Thyroid gland (tissue), 4 donors: ENCODE measurements at regions not wholly inside any gene's neighbourhood (a gene's known extent, or its start where the extent isn't known, plus 50 kb on each side); places are given as distances from the start of the nearest gene placed in this dataset.

ENCODE experiments used
- CTCF ChIP-seq, 6 experiments: fragments of 200-600 bp in 3 of 6; fragments of 450-650 bp in 3 of 6; sonication (generic) in 3 of 6; IDR thresholded peaks; one replicate each; pipeline ENCODE4 v1.5.1; 2016 to 2019; ENCODE audit warnings: antibody characterized with exemption in 6 of 6, mild to moderate bottlenecking in 2 of 6, inconsistent platforms in 1 of 6, moderate library complexity in 1 of 6
- POLR2A ChIP-seq, 2 donors: fragments of 450-650 bp; IDR thresholded peaks; one replicate each; pipeline ENCODE4 v1.6.1; 2017; ENCODE audit warnings: antibody characterized with exemption in 2 of 2, mild to moderate bottlenecking in 2 of 2, moderate library complexity in 1 of 2

- no peak for TF ChIP-seq CTCF (IDR thresholded peaks at IDR 0.05)
- TF ChIP-seq POLR2A (IDR thresholded peaks at IDR 0.05), result no peak
Observed at GRCh38 chr7:32241636-32242035, 171.4 kb upstream of the PDE1C start.
